ENCODE measurements at regions not wholly inside any gene's neighbourhood (a gene's known extent, or its start where the extent isn't known, plus 50 kb on each side); places are given as distances from the start of the nearest gene placed in this dataset.

DNA sequence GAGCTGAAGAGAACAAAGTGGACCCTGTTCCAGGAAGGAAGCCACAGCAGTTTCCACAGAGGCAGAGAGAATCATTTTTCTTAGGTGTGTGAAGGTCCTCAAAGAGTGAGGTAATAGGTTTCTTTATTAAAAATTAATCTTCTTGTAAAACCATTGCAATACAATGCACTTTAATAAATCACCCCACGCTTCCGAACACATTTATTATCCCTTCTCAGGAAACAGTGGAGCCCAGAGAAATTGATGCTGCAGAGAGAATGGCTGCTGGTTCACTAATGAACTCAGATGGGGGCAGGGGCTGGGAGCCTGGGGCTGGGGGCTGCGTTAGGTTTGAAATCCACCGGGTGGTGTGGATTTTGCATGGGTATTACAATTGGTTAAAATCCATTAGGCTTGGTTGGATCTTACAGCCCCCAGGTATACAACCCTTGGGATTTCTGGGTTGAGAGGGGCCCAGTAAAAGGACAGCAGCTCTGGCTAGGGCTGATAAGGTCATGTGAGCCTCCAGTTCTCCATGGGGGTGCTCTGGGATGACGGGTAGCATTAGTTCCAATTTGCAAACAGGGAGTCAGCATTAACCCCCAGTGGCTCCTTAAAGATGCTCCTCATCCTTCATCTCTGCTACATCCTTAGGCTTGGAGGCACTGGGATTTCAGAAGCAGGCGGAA, 718.1 kb upstream of the EEF2KMT start:
- no peak for TF ChIP-seq POLR2AphosphoS5 (IDR thresholded peaks at IDR 0.05; ENCODE audit: low read depth, low read length)
- no peak for TF ChIP-seq POLR2A (IDR thresholded peaks at IDR 0.05; ENCODE audit: low read depth, low read length)

Data from GM12892 (cell line).